IMR-90 (cell line): ENCODE measurements at regions not wholly inside any gene's neighbourhood (a gene's known extent, or its start where the extent isn't known, plus 50 kb on each side); places are given as distances from the start of the nearest gene placed in this dataset.

Experiments
- ATAC-seq: fragments of 200-7000 bp; cut with Tn5 transposase; 2 replicates; pipeline ENCODE4 v1.9.1; 2020; ENCODE audit warnings: low read depth, mild to moderate bottlenecking, moderate library complexity
- BruUV-seq: library from RNA; stranded (reverse); fragments of 400-500 nt; replicated peaks from 2 replicates; lab custom pipeline; 2021; lab: Mats Ljungman, UMichigan
- CTCF ChIA-PET: fragments of 300-600 bp; formaldehyde crosslinking; extraction: SDS; loops from one replicate; lab custom pipeline; 2021; ENCODE audit warnings: antibody characterized with exemption; lab: Yijun Ruan, JAX
- POLR2A ChIA-PET: fragments of 300-600 bp; sonication (Branson Sonifier 250); formaldehyde crosslinking; loops from one replicate; lab custom pipeline; 2022; ENCODE audit warnings: antibody characterized with exemption; ENCODE audit not compliant: unreplicated experiment; lab: Charles Lee
- DNase-seq: peaks from one replicate; pipeline ENCODE4 v3.0.0; 2013
- H2AFZ ChIP-seq: replicated peaks from 2 replicates; pipeline ENCODE3; 2013; ENCODE audit warnings: low read length, mild to moderate bottlenecking; ENCODE audit not compliant: poor library complexity
- H2AK5ac ChIP-seq: 2 replicates; pipeline ENCODE4 v1.6.1; 2013; ENCODE audit warnings: low read depth, low read length, inconsistent platforms
- H2AK9ac ChIP-seq: replicated peaks from 2 replicates; pipeline ENCODE3; 2013; ENCODE audit warnings: mild to moderate bottlenecking, low read depth, low read length, moderate library complexity; ENCODE audit not compliant: poor library complexity
- H2BK120ac ChIP-seq: 2 replicates; pipeline ENCODE4 v1.6.1; 2013; ENCODE audit warnings: low read depth, low read length, inconsistent platforms
- H2BK15ac ChIP-seq: 3 replicates; pipeline ENCODE4 v1.6.1; 2013; ENCODE audit warnings: low read depth, low read length, inconsistent platforms
- H2BK20ac ChIP-seq: 2 replicates; pipeline ENCODE4 v1.6.1; 2013; ENCODE audit warnings: low read depth, mild to moderate bottlenecking, inconsistent platforms, low read length, moderate library complexity
- H2BK5ac ChIP-seq: 2 replicates; pipeline ENCODE4 v1.6.1; 2013; ENCODE audit warnings: mild to moderate bottlenecking, low read depth, low read length, inconsistent platforms; ENCODE audit not compliant: poor library complexity, severe bottlenecking
- H3K14ac ChIP-seq: replicated peaks from 2 replicates; pipeline ENCODE4 v1.6.1; 2013; ENCODE audit warnings: low read depth, low read length, inconsistent platforms
- H3K18ac ChIP-seq: 2 replicates; pipeline ENCODE4 v1.6.1; 2013; ENCODE audit warnings: low read depth, low read length, control low read depth
- H3K23ac ChIP-seq: 2 replicates; pipeline ENCODE4 v1.6.1; 2013; ENCODE audit warnings: low read depth, low read length, inconsistent platforms
- H3K27ac ChIP-seq: 2 replicates; pipeline ENCODE4 v1.5.1; 2013; ENCODE audit warnings: mild to moderate bottlenecking, control low read depth, low read length; ENCODE audit not compliant: insufficient read depth
- H3K27me3 ChIP-seq: 2 replicates; pipeline ENCODE4 v1.6.1; 2013; ENCODE audit warnings: low read length; ENCODE audit not compliant: control insufficient read depth, insufficient read depth
- H3K36me3 ChIP-seq: 2 replicates; pipeline ENCODE4 v1.6.1; 2013; ENCODE audit warnings: low read length, mixed read lengths; ENCODE audit not compliant: control insufficient read depth, insufficient read depth
- H3K4ac ChIP-seq: 2 replicates; pipeline ENCODE4 v1.6.1; 2013; ENCODE audit warnings: low read depth, low read length, inconsistent platforms
- H3K4me1 ChIP-seq: 2 replicates; pipeline ENCODE4 v1.6.1; 2013; ENCODE audit warnings: low read length, mixed read lengths; ENCODE audit not compliant: control insufficient read depth, insufficient read depth
- H3K4me2 ChIP-seq: 2 replicates; pipeline ENCODE4 v1.6.1; 2013; ENCODE audit warnings: low read depth, mild to moderate bottlenecking, control low read depth, low read length, moderate library complexity
- H3K4me3 ChIP-seq: 2 replicates; pipeline ENCODE4 v1.5.1; 2013; ENCODE audit warnings: low read depth, mild to moderate bottlenecking, control low read depth, low read length, moderate library complexity; ENCODE audit not compliant: insufficient read depth
- H3K56ac ChIP-seq: 2 replicates; pipeline ENCODE4 v1.6.1; 2013; ENCODE audit warnings: low read length, inconsistent platforms; ENCODE audit not compliant: insufficient read depth; ENCODE audit errors: extremely low read depth
- H3K79me1 ChIP-seq, 2 experiments: 2 replicates each; pipeline ENCODE4 v1.6.1; 2013; ENCODE audit warnings: low read length in 2 of 2, inconsistent platforms in 1 of 2, low read depth in 1 of 2
- H3K9ac ChIP-seq: 2 replicates; pipeline ENCODE4 v1.6.1; 2013; ENCODE audit warnings: low read depth, low read length, control low read depth
- H3K9me1 ChIP-seq: 2 replicates; pipeline ENCODE4 v1.6.1; 2013; ENCODE audit warnings: low read length, inconsistent platforms; ENCODE audit not compliant: insufficient read depth
- H3K9me3 ChIP-seq: 2 replicates; pipeline ENCODE4 v1.6.1; 2013; ENCODE audit warnings: low read length; ENCODE audit not compliant: control insufficient read depth, insufficient read depth
- H4K20me1 ChIP-seq: 2 replicates; pipeline ENCODE4 v1.6.1; 2013; ENCODE audit warnings: low read length, inconsistent platforms; ENCODE audit not compliant: insufficient read depth
- H4K5ac ChIP-seq: 2 replicates; pipeline ENCODE4 v1.6.1; 2013; ENCODE audit warnings: mild to moderate bottlenecking, low read depth, low read length, control low read depth
- H4K8ac ChIP-seq, 2 experiments: 2 replicates each; pipeline ENCODE4 v1.6.1; 2013; ENCODE audit warnings: low read depth in 2 of 2, low read length in 2 of 2, control low read depth in 1 of 2, inconsistent platforms in 1 of 2
- H4K91ac ChIP-seq: 2 replicates; pipeline ENCODE4 v1.6.1; 2013; ENCODE audit warnings: low read depth, low read length, inconsistent platforms; ENCODE audit not compliant: insufficient read depth
- BHLHE40 ChIP-seq: fragments of 150-350 bp; IDR thresholded peaks from 2 replicates; pipeline ENCODE4 v1.6.1; 2016; ENCODE audit warnings: mild to moderate bottlenecking, low read depth, low read length
- CEBPB ChIP-seq: IDR thresholded peaks from 2 replicates; pipeline ENCODE4 v1.6.1; 2012; ENCODE audit warnings: low read depth, low read length, improper control_type of control experiment
- CHD1 ChIP-seq: IDR thresholded peaks from 2 replicates; pipeline ENCODE4 v1.6.1; 2012; ENCODE audit warnings: low read depth, low read length, improper control_type of control experiment
- CTCF ChIP-seq: conservative IDR thresholded peaks from 2 replicates; pipeline ENCODE4 v1.5.1; 2012; ENCODE audit warnings: mild to moderate bottlenecking, low read depth, low read length, improper control_type of control experiment
- ELK1 ChIP-seq: fragments of 150-350 bp; IDR thresholded peaks from 2 replicates; pipeline ENCODE4 v1.6.1; 2016; ENCODE audit warnings: low read depth, mild to moderate bottlenecking, low read length, moderate library complexity, borderline replicate concordance
- FOS ChIP-seq: fragments of 150-350 bp; IDR thresholded peaks from 2 replicates; pipeline ENCODE4 v1.6.1; 2016; ENCODE audit warnings: low read depth, low read length
- MAFK ChIP-seq: IDR thresholded peaks from 2 replicates; pipeline ENCODE4 v1.6.1; 2012; ENCODE audit warnings: low read depth, low read length, improper control_type of control experiment
- MAZ ChIP-seq: IDR thresholded peaks from 2 replicates; pipeline ENCODE4 v1.6.1; 2012; ENCODE audit warnings: low read depth, mild to moderate bottlenecking, low read length, improper control_type of control experiment, moderate library complexity, borderline replicate concordance
- MXI1 ChIP-seq: IDR thresholded peaks from 2 replicates; pipeline ENCODE4 v1.6.1; 2012; ENCODE audit warnings: low read depth, mild to moderate bottlenecking, low read length, moderate library complexity, borderline replicate concordance
- NFE2L2 ChIP-seq: fragments of 150-350 bp; IDR thresholded peaks from 2 replicates; pipeline ENCODE4 v1.6.1; 2016; ENCODE audit warnings: low read depth, mild to moderate bottlenecking, low read length
- POLR2A ChIP-seq: IDR thresholded peaks from 2 replicates; pipeline ENCODE4 v1.6.1; 2012; ENCODE audit warnings: mild to moderate bottlenecking, low read depth, low read length
- RAD21 ChIP-seq: IDR thresholded peaks from 2 replicates; pipeline ENCODE4 v1.6.1; 2012; ENCODE audit warnings: low read length, improper control_type of control experiment
- RCOR1 ChIP-seq: IDR thresholded peaks from 2 replicates; pipeline ENCODE4 v1.6.1; 2012; ENCODE audit warnings: mild to moderate bottlenecking, low read length, improper control_type of control experiment; ENCODE audit not compliant: insufficient replicate concordance
- RFX5 ChIP-seq: IDR thresholded peaks from 2 replicates; pipeline ENCODE4 v1.8.0; 2012; ENCODE audit warnings: low read depth, mild to moderate bottlenecking, low read length, moderate library complexity
- SMC3 ChIP-seq: fragments of 150-350 bp; IDR thresholded peaks from 2 replicates; pipeline ENCODE4 v1.6.1; 2016; ENCODE audit warnings: low read depth, mild to moderate bottlenecking, antibody characterized with exemption, low read length, moderate library complexity
- USF2 ChIP-seq: fragments of 150-350 bp; IDR thresholded peaks from 2 replicates; pipeline ENCODE4 v1.6.1; 2017; ENCODE audit warnings: mild to moderate bottlenecking, antibody characterized with exemption, low read length, low read depth
- dilution Hi-C: fragments of 300-500 bp; cut with HindIII; formaldehyde crosslinking; loops from one replicate; pipeline ENCODE4 v1.14.3; 2018; ENCODE audit warnings: low sequenced_read_pairs; ENCODE audit not compliant: unreplicated experiment
- in situ Hi-C: fragments of 300-500 bp; cut with MboI; formaldehyde crosslinking; loops from 3 replicates; pipeline ENCODE4 v1.14.3; 2019; ENCODE audit warnings: low sequenced_read_pairs, inconsistent platforms, mixed read lengths
- intact Hi-C: fragments of 100-400 bp; cut with micrococcal nuclease; formaldehyde crosslinking; loops from 2 replicates; pipeline ENCODE4 v1.10.0; 2022

GRCh38 chr6:40854592-40854991, 184.4 kb downstream of the UNC5CL start:
- H3K4ac ChIP-seq = no peak overlapping the region
- H3K4me1 ChIP-seq = no peaks in the 10 kb centered on the region
- no peaks in the 10 kb centered on the region for H3K79me1 ChIP-seq
- no peak overlapping the region for H3K23ac ChIP-seq
- ATAC-seq = no peak
- no peak overlapping the region for H4K91ac ChIP-seq
- H3K56ac ChIP-seq = no peak overlapping the region
- no peak overlapping the region for H3K9ac ChIP-seq
- H3K18ac ChIP-seq = no peak overlapping the region
- no peak overlapping the region for H2AK5ac ChIP-seq
- no TSS peak for BruUV-seq
- dilution Hi-C loops = no loop called here
- H2AK9ac ChIP-seq = no peak overlapping the region
- H3K4me3 ChIP-seq = no peak overlapping the region
- H2AFZ ChIP-seq = no peak overlapping the region
- H2BK15ac ChIP-seq = no peak overlapping the region
- H3K9me3 ChIP-seq = no peaks in the 10 kb centered on the region
- H2BK20ac ChIP-seq = no peak overlapping the region
- H4K20me1 ChIP-seq = no peaks in the 10 kb centered on the region
- H4K8ac ChIP-seq = no peak overlapping the region
- H3K9me1 ChIP-seq = no peaks in the 10 kb centered on the region
- H3K14ac ChIP-seq = no peak overlapping the region
- H2BK120ac ChIP-seq = no peak overlapping the region
- no peak overlapping the region for H3K4me2 ChIP-seq
- POLR2A ChIA-PET = no interaction called here
- no peak for DNase-seq
- no peaks in the 10 kb centered on the region for H3K36me3 ChIP-seq
- CTCF ChIA-PET = no interaction called here
- H2BK5ac ChIP-seq = no peak overlapping the region
- peaks cover 3% of the 10 kb centered on the region; the same call in 1 of the 2 replicates for H3K27me3 ChIP-seq
- no peak overlapping the region for H4K5ac ChIP-seq
- intact Hi-C loops = no loop called here
- H3K27ac ChIP-seq = no peak overlapping the region
- no peak for TF ChIP-seq RFX5
- TF ChIP-seq POLR2A = no peak
- TF ChIP-seq BHLHE40 = no peak
- TF ChIP-seq CTCF = no peak
- no peak for TF ChIP-seq NFE2L2
- no peak for TF ChIP-seq RCOR1
- no peak for TF ChIP-seq USF2
- TF ChIP-seq ELK1 = no peak
- no peak for TF ChIP-seq CHD1
- TF ChIP-seq MAZ = no peak
- TF ChIP-seq RAD21 = no peak
- no peak for TF ChIP-seq CEBPB
- TF ChIP-seq SMC3 = no peak
- TF ChIP-seq MAFK = no peak
- no peak for TF ChIP-seq MXI1
- no peak for TF ChIP-seq FOS
- in situ Hi-C loops = no loop called here
